T47D (cell line): ENCODE measurements at regions not wholly inside any gene's neighbourhood (a gene's known extent, or its start where the extent isn't known, plus 50 kb on each side); places are given as distances from the start of the nearest gene placed in this dataset.

Experiments used
- DNase-seq, 2 experiments: peaks; one replicate each; pipeline versions ENCODE4 v3.0.0 to v3.0.0-alpha.2; 2011 to 2012; ENCODE audit warnings: low read depth in 1 of 2, low spot score in 1 of 2
- JUND ChIP-seq: IDR thresholded peaks from 2 replicates; pipeline ENCODE4 v1.6.1; 2012; ENCODE audit warnings: low read depth
- in situ Hi-C: cut with HindIII; loops from 2 replicates; pipeline ENCODE4 v1.10.0; 2016; ENCODE audit warnings: low sequenced_read_pairs, low pct_unique_long_range_greater_than_20kb

DNA sequence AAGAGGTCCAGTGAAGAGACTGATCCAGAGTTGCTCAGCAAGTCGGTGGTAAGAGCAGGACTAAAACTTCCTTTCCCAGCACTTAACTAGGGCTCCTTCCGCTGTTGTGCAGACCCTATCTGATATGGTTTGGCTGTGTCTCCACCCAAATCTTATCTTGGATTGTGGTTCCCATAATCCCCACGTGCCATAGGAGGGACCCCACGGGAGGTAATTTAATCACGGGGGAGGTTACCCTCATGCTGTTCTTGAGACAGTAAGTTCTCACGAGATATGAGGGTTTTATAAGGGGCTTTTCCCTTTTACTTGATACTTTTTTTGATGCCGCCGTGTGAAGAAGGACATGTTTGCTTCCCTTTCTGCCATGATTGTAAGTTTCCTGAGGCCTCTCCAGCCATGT is 221.9 kb upstream of the GLRA1 start:
- DNase-seq, result no peak
- in situ Hi-C loops, result no loop called here
- no peak for TF ChIP-seq JUND

DNA sequence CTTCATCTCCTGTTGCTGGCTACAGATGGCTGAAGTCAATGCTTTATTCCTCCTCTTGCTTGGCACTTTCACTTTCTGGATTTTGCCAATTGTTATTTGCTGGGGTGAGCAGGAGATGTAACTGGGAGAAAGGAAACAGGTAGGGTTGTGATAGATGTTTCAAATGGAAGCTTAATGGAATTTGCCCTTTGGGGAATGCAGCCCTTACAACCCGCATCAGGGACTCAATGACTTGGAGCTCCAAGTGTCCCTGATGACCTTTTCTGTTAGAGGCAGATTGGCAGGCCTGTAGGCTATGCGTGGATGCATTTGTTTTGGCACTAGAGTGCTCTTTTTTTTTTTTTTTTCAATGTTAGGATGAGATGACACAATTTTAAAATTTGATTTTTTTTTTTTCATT is 219.9 kb upstream of the GLRA1 start:
- no peak for TF ChIP-seq JUND
- no peak for DNase-seq
- in situ Hi-C loops, result no loop called here

DNA sequence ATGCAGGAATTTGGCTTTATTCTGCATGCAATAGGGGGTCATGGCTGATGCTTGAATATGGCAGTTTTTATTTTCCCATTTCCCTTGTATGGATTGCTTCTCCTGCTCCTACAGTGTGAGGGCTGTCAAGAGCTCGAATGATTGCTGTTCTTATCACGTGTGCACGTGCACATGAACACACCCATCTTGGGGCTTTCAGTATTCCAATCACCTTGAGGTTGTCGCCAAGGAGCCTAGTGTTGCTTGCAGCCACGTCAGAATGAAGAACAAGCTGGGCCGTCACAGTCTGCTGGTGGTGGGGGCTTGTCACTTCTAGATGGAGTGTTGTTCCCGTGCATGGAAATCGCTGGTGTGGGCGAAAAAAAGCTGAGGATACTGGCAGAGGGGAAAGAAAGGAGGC is 219.4 kb upstream of the GLRA1 start:
- in situ Hi-C loops, result no loop called here
- no peak for TF ChIP-seq JUND
- DNase-seq, result no peak

DNA sequence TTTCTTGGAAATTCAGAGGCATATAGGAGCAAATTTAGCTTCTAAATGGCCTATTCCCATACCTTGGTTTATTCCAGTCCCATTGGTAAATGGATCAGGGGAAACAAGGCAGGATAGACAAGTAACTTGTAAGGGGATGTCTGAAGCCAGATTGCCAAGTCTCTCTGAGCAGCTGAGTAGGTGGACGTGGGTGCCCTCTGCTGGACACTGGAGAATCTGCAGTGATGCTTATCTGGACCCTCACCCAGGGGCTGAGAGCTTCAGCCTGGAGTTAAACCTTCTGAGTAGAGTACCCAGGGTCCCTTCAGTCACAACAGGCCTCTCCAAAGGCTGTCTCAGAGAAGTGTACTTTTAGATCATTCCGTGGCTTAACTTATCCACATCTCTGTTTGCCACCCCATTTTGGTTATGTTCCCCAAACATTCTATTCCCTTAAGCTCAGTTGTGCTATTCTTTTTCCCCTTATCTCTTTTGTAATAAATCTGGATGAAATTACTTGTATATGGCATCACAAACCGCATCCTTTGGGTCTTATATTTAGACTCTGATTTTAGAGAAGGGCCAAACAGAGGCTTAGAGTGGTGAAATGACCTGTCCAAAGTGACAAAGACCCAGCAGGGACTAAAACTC is 218.3 kb upstream of the GLRA1 start:
- in situ Hi-C loops, result no loop called here
- TF ChIP-seq JUND, result no peak
- peak; percentile 45 to 71 for DNase-seq

DNA sequence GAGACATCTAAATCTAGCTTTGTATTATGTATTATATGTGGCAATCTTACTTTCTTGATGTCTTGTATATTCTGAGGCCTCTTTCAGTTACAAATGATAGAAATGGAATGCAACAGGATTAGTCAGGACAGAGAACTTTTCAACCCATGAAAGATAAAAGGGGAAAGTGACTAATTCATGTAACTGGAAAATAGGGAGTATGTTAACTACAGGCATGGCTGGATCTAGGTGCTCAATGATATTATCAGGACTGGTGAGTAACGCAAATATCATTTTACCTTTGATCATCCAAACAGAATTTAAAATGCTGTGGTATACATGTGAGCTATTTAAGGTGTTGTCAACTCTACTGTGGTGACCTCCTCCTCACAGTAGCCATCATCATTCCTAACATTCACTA is 215.7 kb upstream of the GLRA1 start:
- in situ Hi-C loops, result no loop called here
- no peak for DNase-seq
- no peak for TF ChIP-seq JUND

DNA sequence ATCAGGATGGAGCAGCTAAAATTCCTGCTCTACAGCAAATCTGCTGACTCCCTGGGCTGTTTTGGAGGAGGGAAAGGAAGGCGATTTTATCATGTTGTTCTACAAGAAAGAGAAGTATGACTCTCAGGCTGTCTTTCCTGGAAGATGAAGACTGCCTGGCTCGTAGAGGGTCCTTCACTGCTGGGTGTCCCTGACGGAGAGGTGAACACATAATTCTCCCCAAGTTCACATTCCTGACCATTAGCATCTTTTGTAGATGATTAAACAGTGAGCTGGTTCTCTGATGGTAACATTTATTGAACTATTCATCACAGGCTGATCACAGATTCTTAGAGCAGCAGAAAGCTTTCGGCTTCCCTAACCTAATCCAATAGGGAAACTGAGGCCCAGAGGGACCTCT is 212.4 kb upstream of the GLRA1 start:
- in situ Hi-C loops, result no loop called here
- no peak for DNase-seq
- no peak for TF ChIP-seq JUND

DNA sequence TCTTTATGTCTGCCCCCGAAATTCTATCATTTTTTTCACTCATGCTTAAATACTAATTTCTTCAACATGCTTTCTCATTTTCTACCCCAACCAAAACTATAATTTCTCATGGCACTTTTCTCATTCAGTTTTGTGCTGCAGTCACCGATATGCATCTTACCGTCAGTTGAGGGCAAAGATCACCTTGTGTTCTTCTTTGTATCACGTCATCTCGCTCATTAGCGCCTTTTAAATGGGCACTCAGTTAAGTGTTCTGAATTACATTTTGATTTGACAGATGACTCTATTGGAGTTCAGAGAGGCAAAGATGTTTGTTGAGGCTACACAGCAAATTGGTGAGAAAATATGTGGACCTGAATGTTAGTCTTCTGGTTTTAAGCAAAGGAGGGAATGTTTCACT is 211.7 kb upstream of the GLRA1 start:
- in situ Hi-C loops, result no loop called here
- DNase-seq, result no peak
- TF ChIP-seq JUND, result no peak

DNA sequence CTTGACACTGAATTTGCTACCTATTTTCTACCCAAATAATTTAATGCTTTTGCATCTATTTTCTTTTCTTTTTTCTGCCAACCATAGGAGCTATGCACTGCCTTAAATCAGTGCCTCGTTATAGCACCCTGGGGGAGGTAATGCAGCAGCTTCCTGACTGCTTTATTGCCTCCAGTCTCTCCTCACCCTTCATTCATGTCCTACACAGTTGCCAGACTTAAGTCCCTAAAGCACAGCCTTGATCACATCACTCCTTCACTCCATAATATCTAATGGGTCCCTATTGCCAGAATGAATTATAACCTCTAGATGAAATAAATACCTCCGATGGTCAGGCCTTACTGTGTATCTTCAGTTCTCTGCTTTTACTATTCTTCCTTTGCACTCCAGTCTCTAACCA is 211.2 kb upstream of the GLRA1 start:
- DNase-seq, result no peak
- no peak for TF ChIP-seq JUND
- in situ Hi-C loops, result no loop called here

DNA sequence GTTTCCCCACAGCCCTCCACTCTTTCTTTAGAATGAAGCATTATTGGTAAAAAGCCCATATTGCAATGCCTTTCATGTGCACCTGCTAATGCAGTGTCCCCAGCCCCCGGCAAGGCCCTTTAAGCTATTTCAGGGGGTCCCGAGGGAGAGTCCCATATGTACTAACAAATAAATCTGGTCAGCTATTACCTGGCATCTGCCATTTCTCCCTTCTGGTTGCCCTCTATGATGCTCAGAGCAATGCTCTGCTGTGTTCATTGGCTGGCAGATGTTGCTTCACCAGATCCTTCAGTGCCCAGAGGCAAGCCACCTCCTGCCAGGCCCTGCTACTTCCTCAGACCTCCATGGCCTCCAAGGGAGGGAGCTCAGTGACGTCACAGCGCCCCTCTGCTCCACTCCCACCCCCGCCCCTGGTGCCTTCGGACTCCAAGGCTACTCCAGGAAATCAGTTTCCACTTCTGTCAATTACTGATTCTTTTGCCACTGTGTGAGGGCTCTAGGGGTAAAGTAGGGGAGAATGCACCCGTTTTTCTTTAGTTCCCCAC is 201.1 kb upstream of the GLRA1 start:
- no peak for DNase-seq
- TF ChIP-seq JUND, result no peak
- in situ Hi-C loops, result no loop called here

DNA sequence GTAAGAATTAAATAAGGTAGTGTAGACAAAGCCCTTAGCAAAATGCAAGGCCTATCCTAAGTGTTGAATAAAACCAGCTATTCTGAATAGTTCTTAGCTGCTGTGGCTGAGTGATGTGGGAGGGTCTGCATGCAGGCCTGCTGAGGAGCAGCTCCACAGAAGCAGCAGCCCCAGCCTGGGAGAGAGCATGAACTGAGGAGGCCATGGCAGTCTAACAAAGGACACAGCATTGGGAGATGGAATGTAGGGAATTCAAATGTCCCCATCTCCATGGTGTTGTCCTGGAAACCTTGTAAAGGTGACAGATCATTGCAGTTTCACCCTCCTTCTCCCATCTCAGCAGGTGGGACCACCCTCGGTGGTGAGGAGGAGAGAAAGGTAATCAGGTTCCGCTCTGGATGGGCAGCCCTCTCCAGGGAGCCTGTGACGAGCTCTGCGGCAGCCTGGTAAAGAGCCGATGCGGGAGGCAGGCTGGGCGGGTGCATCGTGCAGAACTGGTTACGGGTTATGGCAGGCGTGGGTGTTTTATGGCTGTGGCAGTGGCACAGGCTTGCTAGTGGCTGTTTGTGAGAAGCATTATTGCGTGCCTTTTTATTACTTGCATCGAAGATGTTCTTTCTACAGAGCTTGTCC is 199.9 kb upstream of the GLRA1 start:
- TF ChIP-seq JUND, result no peak
- in situ Hi-C loops, result no loop called here
- DNase-seq, result no peak

DNA sequence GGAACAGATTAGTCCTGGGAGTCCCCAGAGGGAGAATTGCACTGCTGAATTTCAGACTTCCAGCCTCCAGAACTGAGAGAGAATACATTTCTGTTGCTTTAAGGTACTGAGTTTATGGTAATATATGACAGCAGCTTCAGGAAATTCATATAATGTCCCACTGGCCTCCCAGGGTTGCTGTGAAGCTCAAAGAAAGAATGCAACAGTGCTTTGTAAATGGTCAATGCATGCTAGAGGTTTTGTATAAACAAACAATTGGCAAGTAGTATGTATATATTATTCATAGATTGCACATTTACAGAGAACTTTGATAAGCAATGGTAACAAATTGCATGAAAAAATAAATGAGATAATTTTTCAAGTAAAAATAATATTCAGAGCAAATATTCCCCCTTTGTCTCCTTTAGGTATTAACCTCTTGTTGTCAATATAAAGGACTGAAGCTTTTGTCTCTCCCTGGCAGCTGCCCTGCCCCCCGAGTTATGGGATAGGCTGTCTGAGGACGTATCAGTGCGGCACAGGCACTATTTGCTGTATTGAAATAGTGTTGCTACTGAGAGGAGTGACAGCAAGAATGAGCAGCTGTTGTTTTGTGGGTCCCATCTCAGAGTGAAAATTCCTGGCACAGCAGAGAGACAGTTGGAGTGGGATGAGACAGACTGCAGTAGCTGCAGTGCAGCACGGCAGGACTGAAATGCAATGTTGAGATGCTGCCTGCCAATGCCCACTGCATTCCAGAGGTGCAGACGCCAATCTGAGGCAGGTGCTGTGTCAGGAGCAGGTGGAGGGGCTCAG is 194.2 kb upstream of the GLRA1 start:
- in situ Hi-C loops, result no loop called here
- no peak for DNase-seq
- no peak for TF ChIP-seq JUND

DNA sequence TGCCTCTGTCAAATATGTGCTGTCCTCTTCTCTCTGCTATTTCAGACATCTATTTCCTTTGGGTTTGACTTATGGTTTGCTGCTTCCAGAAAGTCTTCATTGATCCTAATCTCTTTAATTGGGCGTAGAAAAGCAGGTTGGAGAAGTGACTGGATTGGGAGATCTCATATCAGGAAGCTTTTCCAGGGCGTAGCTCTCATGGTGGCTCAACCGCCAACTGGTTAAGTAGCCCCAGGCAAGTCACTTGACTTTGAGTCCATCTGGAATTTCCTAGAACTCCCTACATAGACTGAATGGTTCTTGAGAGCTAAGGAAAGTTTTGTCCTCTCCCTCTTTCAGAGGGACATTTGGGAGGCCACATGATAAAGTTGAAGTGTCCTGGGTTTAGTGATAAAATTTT is 192.3 kb upstream of the GLRA1 start:
- DNase-seq, result peak in 1 of 2 experiments; percentile 13
- TF ChIP-seq JUND, result no peak
- in situ Hi-C loops, result no loop called here

DNA sequence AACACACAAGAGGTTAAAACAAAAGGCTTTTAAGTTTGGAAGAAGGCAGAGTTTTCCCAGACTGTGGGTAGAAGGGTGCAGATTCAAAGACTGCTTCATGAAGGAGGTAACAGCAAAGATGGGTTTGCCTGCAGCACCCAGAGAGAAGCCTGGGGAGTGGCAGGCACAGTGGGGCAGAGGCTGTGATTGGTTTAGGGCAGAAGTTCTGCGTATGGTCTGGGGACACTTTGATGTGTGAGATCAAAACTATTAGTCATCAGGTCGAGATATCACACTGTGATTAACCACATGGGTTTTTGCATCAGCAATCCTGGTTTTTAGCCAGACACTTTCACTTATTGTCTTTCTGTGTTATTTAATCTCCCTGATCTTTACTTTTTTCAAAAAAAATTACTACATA is 188.8 kb upstream of the GLRA1 start:
- in situ Hi-C loops, result no loop called here
- no peak for DNase-seq
- TF ChIP-seq JUND, result no peak
